Muscle layer of colon (tissue), 2 donors: ENCODE measurements at regions not wholly inside any gene's neighbourhood (a gene's known extent, or its start where the extent isn't known, plus 50 kb on each side); places are given as distances from the start of the nearest gene placed in this dataset.

Source experiments
- H3K27ac ChIP-seq: one replicate; pipeline ENCODE4 v1.7.0; 2013; ENCODE audit warnings: low read depth, mild to moderate bottlenecking, low read length, moderate library complexity
- H3K27me3 ChIP-seq, 2 donors: one replicate each; pipeline ENCODE4 v1.7.0; 2013; ENCODE audit warnings: low read length in 2 of 2, mild to moderate bottlenecking in 2 of 2; ENCODE audit not compliant: insufficient read depth in 2 of 2, control insufficient read depth in 1 of 2
- H3K36me3 ChIP-seq: one replicate; pipeline ENCODE4 v1.7.0; 2013; ENCODE audit warnings: mild to moderate bottlenecking, low read length; ENCODE audit not compliant: insufficient read depth
- H3K4me1 ChIP-seq: one replicate; pipeline ENCODE4 v1.7.0; 2013; ENCODE audit warnings: mild to moderate bottlenecking, low read length; ENCODE audit not compliant: insufficient read depth
- H3K4me3 ChIP-seq, 2 donors: one replicate each; pipeline ENCODE4 v1.7.0; 2013; ENCODE audit warnings: low read length in 2 of 2, low read depth in 1 of 2, mild to moderate bottlenecking in 1 of 2, moderate library complexity in 1 of 2
- H3K9ac ChIP-seq: one replicate; pipeline ENCODE4 v1.7.0; 2013; ENCODE audit warnings: low read length
- H3K9me3 ChIP-seq: one replicate; pipeline ENCODE4 v1.7.0; 2013; ENCODE audit warnings: mild to moderate bottlenecking, low read length
- donor health status: abdominal sarcoma.
- donor health status: Adenocarcinoma of cecum.

DNA sequence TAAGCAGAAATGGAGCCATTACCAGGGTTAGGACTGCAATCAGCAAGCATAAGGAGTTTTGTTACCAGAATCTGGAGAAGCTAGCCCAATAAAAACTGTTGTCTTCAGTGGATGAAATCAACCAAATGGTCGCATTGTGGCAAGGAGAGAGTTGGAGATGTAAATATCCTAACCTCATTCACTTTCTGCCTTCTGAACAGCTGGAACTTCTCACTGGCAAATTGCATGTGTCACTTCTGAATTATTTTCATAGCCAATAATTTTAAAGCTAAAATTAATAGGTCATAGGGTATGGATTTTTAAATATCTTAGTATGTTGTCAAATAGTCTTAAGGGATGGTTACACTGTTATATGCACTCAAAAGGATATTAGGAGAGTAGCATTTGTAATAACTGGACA, 121.6 kb downstream of the SUCNR1 start:
- H3K27ac ChIP-seq: no peak overlapping the region
- no peaks in the 10 kb centered on the region for H3K9me3 ChIP-seq
- H3K9ac ChIP-seq: no peak overlapping the region
- no peaks in the 10 kb centered on the region for H3K4me1 ChIP-seq
- H3K36me3 ChIP-seq: no peaks in the 10 kb centered on the region
- no peak overlapping the region for H3K4me3 ChIP-seq
- no peaks in the 10 kb centered on the region for H3K27me3 ChIP-seq

- no peaks in the 10 kb centered on the region for H3K9me3 ChIP-seq
- no peaks in the 10 kb centered on the region for H3K4me1 ChIP-seq
- no peaks in the 10 kb centered on the region for H3K36me3 ChIP-seq
- H3K9ac ChIP-seq: no peak overlapping the region
- no peaks in the 10 kb centered on the region for H3K27me3 ChIP-seq
- H3K27ac ChIP-seq: no peak overlapping the region
- no peak overlapping the region for H3K4me3 ChIP-seq
Measured at GRCh38 chr3:151998744-151999143, 125.3 kb downstream of the SUCNR1 start.

- Histone ChIP-seq H3K36me3 (no peaks in the 10 kb centered on the region), H3K4me1 (no peaks in the 10 kb centered on the region), H3K27me3 (no peaks in the 10 kb centered on the region), H3K9ac (no peak overlapping the region), H3K27ac (no peak overlapping the region), H3K9me3 (no peaks in the 10 kb centered on the region), H3K4me3 (no peak overlapping the region)
Measured at GRCh38 chr3:151999936-152000335, 126.5 kb downstream of the SUCNR1 start.

GRCh38 chr3:152011812-152012735, 138.6 kb downstream of the SUCNR1 start:
- Histone ChIP-seq H3K27ac (no peak overlapping the region), H3K4me1 (no peaks in the 10 kb centered on the region), H3K9me3 (no peaks in the 10 kb centered on the region), H3K9ac (no peak overlapping the region), H3K27me3 (no peaks in the 10 kb centered on the region), H3K36me3 (no peaks in the 10 kb centered on the region), H3K4me3 (no peak overlapping the region)

DNA sequence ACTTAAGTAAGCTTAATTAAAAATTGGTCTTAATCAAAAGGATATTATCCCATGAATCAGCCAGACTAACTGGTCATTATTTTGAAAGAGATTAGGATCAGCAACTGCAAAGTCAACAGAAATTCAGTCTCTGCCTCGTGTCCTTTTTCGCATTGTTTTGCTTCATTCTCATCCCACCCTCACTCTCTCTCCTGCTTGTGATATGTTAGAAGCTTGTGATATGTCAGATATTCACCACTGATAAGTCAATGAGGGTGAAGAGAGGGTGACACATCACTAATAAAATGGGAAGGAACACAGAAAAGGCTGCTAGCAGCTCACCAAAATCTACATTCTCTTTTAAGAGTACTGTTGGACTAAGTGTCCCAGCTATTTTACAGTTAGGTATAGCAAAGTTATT, 146.1 kb downstream of the SUCNR1 start:
- Histone ChIP-seq H3K9ac (no peak overlapping the region), H3K27me3 (no peaks in the 10 kb centered on the region), H3K9me3 (no peaks in the 10 kb centered on the region), H3K36me3 (no peaks in the 10 kb centered on the region), H3K4me1 (no peaks in the 10 kb centered on the region), H3K4me3 (no peak overlapping the region), H3K27ac (no peak overlapping the region)

DNA sequence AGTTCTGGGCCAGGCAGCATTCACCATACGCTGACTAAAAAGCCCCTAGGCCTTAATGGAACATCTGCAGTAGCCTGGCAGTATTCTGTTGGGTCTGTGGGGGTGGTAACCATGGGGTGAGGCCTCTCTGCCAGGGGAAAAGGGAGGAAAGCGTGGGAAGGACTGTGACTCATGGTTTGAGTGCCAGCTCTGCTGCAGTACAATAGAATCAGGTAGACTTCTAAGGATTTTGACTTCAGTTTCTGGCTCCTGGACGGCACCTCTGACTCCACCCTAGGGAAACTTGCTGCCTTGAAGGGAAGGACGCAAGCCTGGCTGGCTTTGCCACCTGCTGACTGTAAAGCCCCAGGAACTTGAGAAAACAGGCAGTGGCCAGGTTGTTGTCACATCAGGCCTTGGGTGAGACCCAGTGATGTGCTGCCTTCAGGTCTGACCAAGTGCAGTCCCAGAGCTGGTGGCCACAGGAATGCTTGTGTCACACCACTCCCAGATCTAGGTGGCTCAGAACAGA, 148.6 kb downstream of the SUCNR1 start:
- H3K27ac ChIP-seq: no peak overlapping the region
- H3K36me3 ChIP-seq: no peaks in the 10 kb centered on the region
- no peaks in the 10 kb centered on the region for H3K9me3 ChIP-seq
- no peak overlapping the region for H3K4me3 ChIP-seq
- H3K9ac ChIP-seq: no peak overlapping the region
- peaks cover 7% of the 10 kb centered on the region for H3K4me1 ChIP-seq
- no peaks in the 10 kb centered on the region for H3K27me3 ChIP-seq

GRCh38 chr3:152026033-152026556, 152.7 kb downstream of the SUCNR1 start:
- Histone ChIP-seq H3K27me3 (no peaks in the 10 kb centered on the region), H3K9me3 (no peaks in the 10 kb centered on the region), H3K9ac (no peak overlapping the region), H3K4me3 (no peak overlapping the region), H3K27ac (no peak overlapping the region), H3K36me3 (no peaks in the 10 kb centered on the region), H3K4me1 (peaks cover 7% of the 10 kb centered on the region)

DNA sequence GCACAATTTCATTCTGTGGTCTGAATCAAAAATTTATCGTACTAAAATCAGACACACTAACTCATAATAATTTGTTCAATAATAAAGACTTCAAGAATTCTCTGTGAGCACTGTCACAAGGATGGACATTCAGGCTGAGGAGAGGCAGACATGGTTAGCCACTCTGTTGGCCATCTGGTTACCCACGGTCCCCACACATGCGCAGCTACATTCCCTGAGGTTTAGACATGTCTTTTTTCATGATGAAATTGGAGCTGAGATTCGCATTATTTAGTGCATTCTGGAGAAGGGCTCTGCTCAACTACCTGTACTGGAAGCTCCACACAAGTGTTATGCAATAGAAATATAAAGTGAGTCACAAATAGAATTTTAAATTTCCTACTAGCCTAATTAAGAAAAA, 156.9 kb downstream of the SUCNR1 start:
- H3K4me1 ChIP-seq: peaks cover 7% of the 10 kb centered on the region
- H3K9me3 ChIP-seq: no peaks in the 10 kb centered on the region
- H3K9ac ChIP-seq: no peak overlapping the region
- H3K27ac ChIP-seq: no peak overlapping the region
- no peaks in the 10 kb centered on the region for H3K36me3 ChIP-seq
- no peaks in the 10 kb centered on the region for H3K27me3 ChIP-seq
- H3K4me3 ChIP-seq: no peak overlapping the region

- H3K4me1 ChIP-seq: peaks cover 2% of the 10 kb centered on the region
- no peak overlapping the region for H3K27ac ChIP-seq
- H3K9me3 ChIP-seq: no peaks in the 10 kb centered on the region
- no peaks in the 10 kb centered on the region for H3K36me3 ChIP-seq
- H3K9ac ChIP-seq: no peak overlapping the region
- H3K4me3 ChIP-seq: no peak overlapping the region
- no peaks in the 10 kb centered on the region for H3K27me3 ChIP-seq
Measured at GRCh38 chr3:152031321-152031720, 157.9 kb downstream of the SUCNR1 start.

DNA sequence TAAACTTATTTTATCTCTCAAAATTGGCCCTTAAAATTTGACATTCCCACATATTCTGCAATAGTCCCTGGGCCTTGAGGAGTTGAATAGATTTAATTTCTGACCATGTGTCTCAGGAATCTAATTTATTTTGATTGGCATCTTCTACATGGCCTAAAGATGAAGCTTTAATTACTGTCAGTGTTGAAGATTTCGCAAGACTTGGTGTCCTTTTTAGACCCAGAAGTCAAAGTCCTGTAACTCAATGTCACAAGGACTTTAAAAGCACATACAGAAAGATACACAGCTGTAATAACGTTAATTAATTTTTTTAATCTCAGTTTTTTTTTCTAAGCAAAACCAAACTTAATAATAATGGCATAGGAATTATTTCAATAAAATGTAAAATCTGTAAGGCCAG, 163.9 kb downstream of the SUCNR1 start:
- no peak overlapping the region for H3K27ac ChIP-seq
- H3K4me1 ChIP-seq: no peaks in the 10 kb centered on the region
- no peak overlapping the region for H3K9ac ChIP-seq
- H3K27me3 ChIP-seq: no peaks in the 10 kb centered on the region
- no peaks in the 10 kb centered on the region for H3K9me3 ChIP-seq
- no peaks in the 10 kb centered on the region for H3K36me3 ChIP-seq
- H3K4me3 ChIP-seq: no peak overlapping the region

DNA sequence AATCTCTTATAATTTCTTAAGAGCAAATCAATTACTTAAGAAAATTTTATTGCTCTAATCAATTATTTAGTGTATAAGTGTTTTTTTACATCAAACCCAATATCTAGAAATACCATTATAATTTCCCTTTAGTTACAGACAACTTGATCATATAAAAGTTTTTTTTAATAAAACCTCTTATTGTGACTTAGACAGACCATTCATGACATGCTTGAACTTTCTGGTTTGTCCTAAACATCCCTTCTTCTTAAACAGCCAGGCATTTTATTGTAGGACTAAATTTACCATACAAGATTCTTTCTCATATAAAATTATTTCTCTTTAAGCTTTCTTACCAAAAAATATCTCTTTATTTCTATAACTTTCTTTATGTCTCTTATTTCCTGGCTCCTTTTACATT, 164.5 kb downstream of the SUCNR1 start:
- H3K27me3 ChIP-seq: no peaks in the 10 kb centered on the region
- H3K4me1 ChIP-seq: no peaks in the 10 kb centered on the region
- no peak overlapping the region for H3K9ac ChIP-seq
- no peaks in the 10 kb centered on the region for H3K9me3 ChIP-seq
- H3K27ac ChIP-seq: no peak overlapping the region
- H3K4me3 ChIP-seq: no peak overlapping the region
- no peaks in the 10 kb centered on the region for H3K36me3 ChIP-seq

- H3K27me3 ChIP-seq: no peaks in the 10 kb centered on the region
- no peak overlapping the region for H3K27ac ChIP-seq
- no peaks in the 10 kb centered on the region for H3K4me1 ChIP-seq
- H3K36me3 ChIP-seq: no peaks in the 10 kb centered on the region
- no peak overlapping the region for H3K9ac ChIP-seq
- H3K4me3 ChIP-seq: no peak overlapping the region
- no peaks in the 10 kb centered on the region for H3K9me3 ChIP-seq
Measured at GRCh38 chr3:152038490-152038889, 165.0 kb downstream of the SUCNR1 start.
